Glutamatergic neuron (in vitro differentiated cells): ENCODE measurements at regions not wholly inside any gene's neighbourhood (a gene's known extent, or its start where the extent isn't known, plus 50 kb on each side); places are given as distances from the start of the nearest gene placed in this dataset.

Experiments
- DNase-seq: peaks from one replicate; pipeline ENCODE4 v3.0.0; 2022
- H3K27ac Mint-ChIP-seq: one replicate; pipeline ENCODE4 v1.8.0; 2020; ENCODE audit warnings: mild to moderate bottlenecking, mixed read lengths, inconsistent platforms; ENCODE audit not compliant: unreplicated experiment
- H3K27me3 Mint-ChIP-seq: one replicate; pipeline ENCODE4 v1.8.0; 2020; ENCODE audit warnings: mild to moderate bottlenecking, moderate library complexity, mixed read lengths, inconsistent platforms; ENCODE audit not compliant: unreplicated experiment
- H3K36me3 Mint-ChIP-seq: one replicate; pipeline ENCODE4 v1.8.0; 2020; ENCODE audit warnings: mild to moderate bottlenecking, mixed read lengths, inconsistent platforms; ENCODE audit not compliant: unreplicated experiment
- H3K4me1 Mint-ChIP-seq: one replicate; pipeline ENCODE4 v1.8.0; 2020; ENCODE audit warnings: mild to moderate bottlenecking, low read depth, mixed read lengths, inconsistent platforms; ENCODE audit not compliant: unreplicated experiment
- H3K4me3 Mint-ChIP-seq: one replicate; pipeline ENCODE4 v1.8.0; 2020; ENCODE audit warnings: mild to moderate bottlenecking, mixed read lengths, inconsistent platforms; ENCODE audit not compliant: unreplicated experiment
- H3K9me3 Mint-ChIP-seq: one replicate; pipeline ENCODE4 v1.8.0; 2020; ENCODE audit warnings: mild to moderate bottlenecking, moderate library complexity, mixed read lengths, inconsistent platforms; ENCODE audit not compliant: unreplicated experiment
- TF ChIP-seq, protein P1 (sequence below): fragments of 200-600 bp; sonication (generic); IDR thresholded peaks from one replicate; pipeline ENCODE4 v1.5.0; 2021; ENCODE audit not compliant: partially characterized antibody, unreplicated experiment

DNA sequence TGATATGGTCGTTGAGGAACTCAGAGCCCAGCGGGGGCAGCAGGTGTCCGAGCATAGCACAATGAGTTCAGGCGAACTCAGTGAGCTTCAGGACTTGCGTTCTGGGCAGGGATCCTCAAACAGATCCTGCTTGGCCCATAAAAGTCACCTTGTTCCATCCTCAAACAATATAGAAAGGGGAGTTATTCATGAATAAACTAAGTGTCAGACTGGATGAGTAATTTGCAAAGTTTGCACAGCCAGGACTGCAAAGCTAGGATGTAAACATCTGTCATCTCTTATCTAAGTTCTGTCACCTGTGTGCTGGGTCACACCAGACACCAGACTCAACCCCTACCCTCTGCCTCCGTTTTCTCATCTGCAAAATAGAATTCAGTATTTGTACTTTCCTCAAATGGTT is 58.0 kb upstream of the PFKP start:
- no peak for DNase-seq
- H3K27ac Mint-ChIP-seq = no peak overlapping the region
- peaks cover 2% of the 10 kb centered on the region for H3K27me3 Mint-ChIP-seq
- H3K36me3 Mint-ChIP-seq = peaks cover 10% of the 10 kb centered on the region
- no peaks in the 10 kb centered on the region for H3K4me1 Mint-ChIP-seq
- H3K9me3 Mint-ChIP-seq = peaks cover 4% of the 10 kb centered on the region
- H3K4me3 Mint-ChIP-seq = no peak overlapping the region
- TF ChIP-seq, protein P1, sequence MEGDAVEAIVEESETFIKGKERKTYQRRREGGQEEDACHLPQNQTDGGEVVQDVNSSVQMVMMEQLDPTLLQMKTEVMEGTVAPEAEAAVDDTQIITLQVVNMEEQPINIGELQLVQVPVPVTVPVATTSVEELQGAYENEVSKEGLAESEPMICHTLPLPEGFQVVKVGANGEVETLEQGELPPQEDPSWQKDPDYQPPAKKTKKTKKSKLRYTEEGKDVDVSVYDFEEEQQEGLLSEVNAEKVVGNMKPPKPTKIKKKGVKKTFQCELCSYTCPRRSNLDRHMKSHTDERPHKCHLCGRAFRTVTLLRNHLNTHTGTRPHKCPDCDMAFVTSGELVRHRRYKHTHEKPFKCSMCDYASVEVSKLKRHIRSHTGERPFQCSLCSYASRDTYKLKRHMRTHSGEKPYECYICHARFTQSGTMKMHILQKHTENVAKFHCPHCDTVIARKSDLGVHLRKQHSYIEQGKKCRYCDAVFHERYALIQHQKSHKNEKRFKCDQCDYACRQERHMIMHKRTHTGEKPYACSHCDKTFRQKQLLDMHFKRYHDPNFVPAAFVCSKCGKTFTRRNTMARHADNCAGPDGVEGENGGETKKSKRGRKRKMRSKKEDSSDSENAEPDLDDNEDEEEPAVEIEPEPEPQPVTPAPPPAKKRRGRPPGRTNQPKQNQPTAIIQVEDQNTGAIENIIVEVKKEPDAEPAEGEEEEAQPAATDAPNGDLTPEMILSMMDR = no peak

DNA sequence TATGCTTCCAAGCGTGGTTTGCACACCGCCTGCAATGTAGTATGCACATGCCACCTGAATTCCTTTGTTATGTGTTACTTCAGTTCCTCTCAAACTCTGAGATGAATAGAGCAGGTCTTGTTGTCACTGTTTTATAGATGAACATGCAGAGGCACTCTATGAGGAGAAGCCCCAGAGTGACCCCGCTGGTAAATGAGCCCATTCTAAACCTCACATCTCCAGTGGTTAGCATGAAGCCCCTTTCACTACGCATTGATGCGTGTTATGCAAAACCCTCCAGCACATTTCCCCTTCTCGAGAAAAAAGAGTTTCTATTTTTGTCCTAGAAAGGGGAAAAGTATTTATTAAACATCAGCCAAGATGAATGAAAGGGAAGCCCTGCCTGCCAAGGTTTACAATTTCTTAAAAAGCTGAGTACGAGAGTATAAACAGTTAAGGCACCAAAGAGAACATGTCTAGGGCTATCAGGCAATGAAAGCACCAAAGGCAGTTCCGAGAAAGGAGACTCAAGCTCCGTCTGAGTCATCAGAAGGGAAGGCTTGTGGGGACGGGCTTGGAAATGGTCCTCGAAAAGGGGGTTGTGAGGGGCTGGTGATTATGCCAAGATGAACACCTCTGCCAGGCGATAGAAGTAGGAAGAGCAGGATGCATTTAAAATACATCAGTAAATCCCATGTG is 58.7 kb upstream of the PFKP start:
- H3K36me3 Mint-ChIP-seq = peaks cover 10% of the 10 kb centered on the region
- no peak for DNase-seq

GRCh38 chr10:3006607-3007006 is 60.7 kb upstream of the PFKP start:
- Mint-ChIP-seq H3K4me1 (no peaks in the 10 kb centered on the region), H3K27ac (no peak overlapping the region), H3K36me3 (peaks cover 4% of the 10 kb centered on the region), H3K9me3 (no peaks in the 10 kb centered on the region), H3K27me3 (peaks cover 7% of the 10 kb centered on the region), H3K4me3 (no peak overlapping the region)
- TF ChIP-seq, protein P1 = no peak
- DNase-seq = no peak

More for the DNA sequence above, 58.7 kb upstream of the PFKP start:
- Mint-ChIP-seq H3K27ac (no peak overlapping the region), H3K4me3 (no peak overlapping the region), H3K4me1 (no peaks in the 10 kb centered on the region), H3K27me3 (peaks cover 2% of the 10 kb centered on the region), H3K9me3 (peaks cover 4% of the 10 kb centered on the region)
- TF ChIP-seq, protein P1 = no peak

GRCh38 chr10:3006093-3006492 is 61.3 kb upstream of the PFKP start:
- Mint-ChIP-seq H3K4me1 (no peaks in the 10 kb centered on the region), H3K36me3 (peaks cover 5% of the 10 kb centered on the region), H3K27me3 (peaks cover 7% of the 10 kb centered on the region), H3K4me3 (no peak overlapping the region), H3K9me3 (no peaks in the 10 kb centered on the region), H3K27ac (no peak overlapping the region)
- DNase-seq = no peak
- TF ChIP-seq, protein P1 = no peak

DNA sequence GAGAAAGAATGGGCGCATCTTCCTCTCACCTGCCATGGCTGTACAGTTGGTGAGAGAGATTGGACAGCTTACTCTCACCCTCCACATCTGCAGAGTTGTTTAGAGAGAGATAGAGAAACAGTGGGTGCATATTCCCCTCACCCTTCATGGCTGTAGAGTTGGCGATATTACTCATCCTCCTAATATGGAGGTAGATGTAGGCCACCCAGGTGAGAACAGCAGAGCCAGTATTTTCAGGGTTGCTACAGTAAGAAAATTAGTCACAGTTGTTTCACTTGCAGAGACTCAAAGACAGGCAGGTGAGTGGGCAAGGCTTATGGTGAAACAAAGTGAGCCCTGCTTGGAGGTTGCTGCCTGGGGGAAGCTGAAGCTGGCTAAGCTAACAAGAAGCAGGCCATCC is 65.0 kb upstream of the PFKP start:
- DNase-seq = no peak
- Mint-ChIP-seq H3K27me3 (peaks cover 5% of the 10 kb centered on the region), H3K4me1 (no peaks in the 10 kb centered on the region), H3K36me3 (peaks cover 10% of the 10 kb centered on the region), H3K4me3 (no peak overlapping the region), H3K9me3 (peaks cover 1% of the 10 kb centered on the region), H3K27ac (no peak overlapping the region)
- TF ChIP-seq, protein P1 = no peak
